ENCODE measurements at regions not wholly inside any gene's neighbourhood (a gene's known extent, or its start where the extent isn't known, plus 50 kb on each side); places are given as distances from the start of the nearest gene placed in this dataset.

- H3K4me2 ChIP-seq = no peak overlapping the region
- H3K4me1 ChIP-seq = peaks cover 21% of the 10 kb centered on the region
- CTCF ChIA-PET = no interaction called here
- no peak overlapping the region for H3K4me3 ChIP-seq
- POLR2A ChIA-PET = no interaction called here
- H3K27ac ChIP-seq = no peak overlapping the region
- no peak for TF ChIP-seq HMGXB4 (CRISPR knock-in tag; IDR thresholded peaks at IDR 0.05; ENCODE audit: borderline replicate concordance)
- TF ChIP-seq RAD21 (conservative IDR thresholded peaks at IDR 0.05 in 1 of 2, IDR thresholded peaks at IDR 0.05 in 1 of 2) = no peak
- TF ChIP-seq ZC3H11A (IDR thresholded peaks at IDR 0.05) = no peak
- no peak for TF ChIP-seq USF2 (IDR thresholded peaks at IDR 0.05)
- no peak for TF ChIP-seq HOXB5 (CRISPR knock-in tag; IDR thresholded peaks at IDR 0.05)
- TF ChIP-seq TFCP2L1 (CRISPR knock-in tag; IDR thresholded peaks at IDR 0.05) = no peak
- TF ChIP-seq MAFK (IDR thresholded peaks at IDR 0.05; ENCODE audit: partially characterized antibody) = no peak
- no peak for TF ChIP-seq NPAS2 (CRISPR knock-in tag; IDR thresholded peaks at IDR 0.05; ENCODE audit: borderline replicate concordance)
- no peak for TF ChIP-seq RCOR1 (IDR thresholded peaks at IDR 0.05; ENCODE audit: low read depth, low read length)
- no peak for ATAC-seq
- DNase-seq (ENCODE audit: low read depth in 1 of 2, low spot score in 1 of 2) = no peak
- 69% methylated on average over 4 of the region's 10 CpGs for WGBS (ENCODE audit: missing lambda C conversion rate)
- no peak for FAIRE-seq
- no peaks in the 10 kb centered on the region for H3K9me3 ChIP-seq
Observed at GRCh38 chr6:167685654-167686053, 141.1 kb upstream of the AFDN start.

GRCh38 chr6:167686204-167686893 lies 140.4 kb upstream of the AFDN start:
- ATAC-seq (no peak), DNase-seq (ENCODE audit: low read depth in 1 of 2, low spot score in 1 of 2) (no peak), FAIRE-seq (no peak)
- TF ChIP-seq GATA3 (IDR thresholded peaks at IDR 0.05; ENCODE audit: borderline replicate concordance) = no peak
- no peak for TF ChIP-seq RARB (CRISPR knock-in tag; IDR thresholded peaks at IDR 0.05)
- no peak for TF ChIP-seq RFX5 (IDR thresholded peaks at IDR 0.05)
- TF ChIP-seq ZFP36 (IDR thresholded peaks at IDR 0.05; ENCODE audit: borderline replicate concordance, partially characterized antibody) = no peak
- no peak for TF ChIP-seq RCOR1 (IDR thresholded peaks at IDR 0.05; ENCODE audit: low read depth, low read length)
- no peak for TF ChIP-seq E2F6 (IDR thresholded peaks at IDR 0.05; ENCODE audit: borderline replicate concordance, low read depth)
- TF ChIP-seq ZSCAN20 (CRISPR knock-in tag; IDR thresholded peaks at IDR 0.05) = no peak
- no peak for TF ChIP-seq HDAC2 (IDR thresholded peaks at IDR 0.05)
- TF ChIP-seq CTCF (IDR thresholded peaks at IDR 0.05) = no peak
- no peak for TF ChIP-seq TP53 (CRISPR knock-in tag; IDR thresholded peaks at IDR 0.05)
- TF ChIP-seq CEBPB (IDR thresholded peaks at IDR 0.05) = no peak
- TF ChIP-seq NFE2L2 (conservative IDR thresholded peaks at IDR 0.05; ENCODE audit: low read length) = no peak
- TF ChIP-seq REST (IDR thresholded peaks at IDR 0.05) = no peak
- no peak for TF ChIP-seq FOXS1 (CRISPR knock-in tag; IDR thresholded peaks at IDR 0.05)
- no peak for TF ChIP-seq EHF (CRISPR knock-in tag; IDR thresholded peaks at IDR 0.05)
- no peak for TF ChIP-seq SREBF2 (IDR thresholded peaks at IDR 0.05)
- no peak for TF ChIP-seq PBX3 (IDR thresholded peaks at IDR 0.05)
- no peak for TF ChIP-seq ESRRA (IDR thresholded peaks at IDR 0.05; ENCODE audit: borderline replicate concordance, low read length)
- TF ChIP-seq NR3C1 (IDR thresholded peaks at IDR 0.05) = no peak
- CTCF ChIA-PET = no interaction called here
- POLR2A ChIA-PET = no interaction called here
- Histone ChIP-seq H3K9me3 (no peaks in the 10 kb centered on the region), H3K4me2 (no peak overlapping the region), H3K4me1 (peaks cover 21% of the 10 kb centered on the region), H3K27ac (no peak overlapping the region), H3K4me3 (no peak overlapping the region)
- 61% methylated on average over 7 of the region's 7 CpGs for WGBS (ENCODE audit: missing lambda C conversion rate)
